Uterus (tissue), 3 donors: ENCODE measurements at regions not wholly inside any gene's neighbourhood (a gene's known extent, or its start where the extent isn't known, plus 50 kb on each side); places are given as distances from the start of the nearest gene placed in this dataset.

Source experiments
- DNase-seq, 2 donors: peaks; one replicate each; pipeline ENCODE4 v3.0.0-alpha.2; 2019 to 2020
- H3K27ac ChIP-seq, 2 donors: fragments of 200-600 bp; sonication (generic); 1 replicate in 1 of 2; 2 replicates in 1 of 2; pipeline ENCODE4 v1.5.1; 2016 to 2018
- H3K27me3 ChIP-seq, 2 donors: fragments of 200-600 bp; sonication (generic); one replicate each; pipeline ENCODE4 v1.5.1; 2018 to 2019; ENCODE audit warnings: control low read depth in 1 of 2
- H3K36me3 ChIP-seq, 2 donors: fragments of 200-600 bp; sonication (generic); one replicate each; pipeline ENCODE4 v1.5.1; 2019; ENCODE audit warnings: control low read depth in 1 of 2
- H3K4me1 ChIP-seq, 2 donors: fragments of 200-600 bp; sonication (generic); one replicate each; pipeline ENCODE4 v1.5.1; 2018 to 2019; ENCODE audit warnings: control low read depth in 1 of 2
- H3K4me3 ChIP-seq, 2 donors: fragments of 200-600 bp; sonication (generic); 1 replicate in 1 of 2; 2 replicates in 1 of 2; pipeline ENCODE4 v1.5.1; 2018 to 2019; ENCODE audit warnings: mild to moderate bottlenecking in 1 of 2
- H3K9me3 ChIP-seq, 2 donors: fragments of 200-600 bp; sonication (generic); one replicate each; pipeline ENCODE4 v1.5.1; 2019; ENCODE audit warnings: control low read depth in 1 of 2
- CTCF ChIP-seq, 4 experiments: fragments of 200-600 bp in 2 of 4; fragments of 450-650 bp in 2 of 4; sonication (generic) in 2 of 4; IDR thresholded peaks; one replicate each; pipeline ENCODE4 v1.5.1; 2016 to 2019; ENCODE audit warnings: antibody characterized with exemption in 4 of 4, mild to moderate bottlenecking in 2 of 4, moderate library complexity in 1 of 4
- POLR2A ChIP-seq, 2 donors: fragments of 450-650 bp; IDR thresholded peaks; one replicate each; pipeline ENCODE4 v1.6.1; 2016; ENCODE audit warnings: antibody characterized with exemption in 2 of 2, mild to moderate bottlenecking in 1 of 2, moderate library complexity in 1 of 2
- intact Hi-C: fragments of 100-400 bp; cut with DNase I; formaldehyde crosslinking; loops from one replicate; pipeline ENCODE4 v1.15.1; 2023; ENCODE audit warnings: low total_unique reads
- donor health status: DM: yes; HTN: yes; CAD: no.

GRCh38 chr4:144579411-144580030, 66.4 kb upstream of the HHIP start:
- intact Hi-C loops = no loop called here
- TF ChIP-seq CTCF (IDR thresholded peaks at IDR 0.05) = no peak
- H3K4me1 ChIP-seq = no peaks in the 10 kb centered on the region
- H3K9me3 ChIP-seq = no peaks in the 10 kb centered on the region
- H3K27me3 ChIP-seq = no peaks in the 10 kb centered on the region
- H3K27ac ChIP-seq = no peak overlapping the region
- no peak overlapping the region for H3K4me3 ChIP-seq
- DNase-seq = no peak
- H3K36me3 ChIP-seq = no peaks in the 10 kb centered on the region

GRCh38 chr4:144580430-144580829, 65.5 kb upstream of the HHIP start:
- Histone ChIP-seq H3K27me3 (no peaks in the 10 kb centered on the region), H3K9me3 (no peaks in the 10 kb centered on the region), H3K36me3 (no peaks in the 10 kb centered on the region), H3K27ac (no peak overlapping the region), H3K4me1 (no peaks in the 10 kb centered on the region), H3K4me3 (no peak overlapping the region)
- DNase-seq = no peak
- intact Hi-C loops = no loop called here
- TF ChIP-seq POLR2A (IDR thresholded peaks at IDR 0.05) (no peak), CTCF (IDR thresholded peaks at IDR 0.05) (no peak)

GRCh38 chr4:144582105-144582850, 63.7 kb upstream of the HHIP start:
- Histone ChIP-seq H3K27ac (no peak overlapping the region), H3K4me3 (no peak overlapping the region), H3K9me3 (no peaks in the 10 kb centered on the region), H3K4me1 (no peaks in the 10 kb centered on the region), H3K27me3 (no peaks in the 10 kb centered on the region), H3K36me3 (no peaks in the 10 kb centered on the region)
- no peak for DNase-seq
- intact Hi-C loops = no loop called here
- TF ChIP-seq POLR2A (IDR thresholded peaks at IDR 0.05) = no peak
- TF ChIP-seq CTCF (IDR thresholded peaks at IDR 0.05) = no peak

- Histone ChIP-seq H3K27me3 (no peaks in the 10 kb centered on the region), H3K36me3 (no peaks in the 10 kb centered on the region), H3K27ac (no peak overlapping the region), H3K4me3 (no peak overlapping the region), H3K4me1 (no peaks in the 10 kb centered on the region), H3K9me3 (no peaks in the 10 kb centered on the region)
- TF ChIP-seq POLR2A (IDR thresholded peaks at IDR 0.05) (no peak), CTCF (IDR thresholded peaks at IDR 0.05) (no peak)
- no peak for DNase-seq
- intact Hi-C loops = no loop called here
These were observed 63.0 kb upstream of the HHIP start for GRCh38 chr4:144582975-144583374.

GRCh38 chr4:144583658-144584057, 62.3 kb upstream of the HHIP start:
- intact Hi-C loops = no loop called here
- no peaks in the 10 kb centered on the region for H3K36me3 ChIP-seq
- H3K27ac ChIP-seq = no peak overlapping the region
- no peak for DNase-seq
- TF ChIP-seq POLR2A (IDR thresholded peaks at IDR 0.05) = no peak
- TF ChIP-seq CTCF (IDR thresholded peaks at IDR 0.05) = no peak
- no peaks in the 10 kb centered on the region for H3K9me3 ChIP-seq
- no peaks in the 10 kb centered on the region for H3K4me1 ChIP-seq
- no peak overlapping the region for H3K4me3 ChIP-seq
- H3K27me3 ChIP-seq = no peaks in the 10 kb centered on the region
